Psoas muscle (tissue), 7 donors: ENCODE measurements at regions not wholly inside any gene's neighbourhood (a gene's known extent, or its start where the extent isn't known, plus 50 kb on each side); places are given as distances from the start of the nearest gene placed in this dataset.

ENCODE experiments used
- ATAC-seq, 4 donors: fragments of 200-7000 bp; cut with Tn5 transposase; one replicate each; pipeline ENCODE4 v1.9.1; 2020; ENCODE audit warnings: moderate library complexity in 3 of 4, mild to moderate bottlenecking in 2 of 4
- DNase-seq, 2 donors: peaks; one replicate each; pipeline ENCODE4 v3.0.0-alpha.2; 2020
- H3K27ac ChIP-seq: fragments of 200-600 bp; one replicate; pipeline ENCODE4 v1.8.0; 2022
- H3K27me3 ChIP-seq, 3 donors: fragments of 200-600 bp in 1 of 3; one replicate each; pipeline versions ENCODE4 v1.6.1 to v1.8.0; 2013 to 2022; ENCODE audit warnings: low read length in 2 of 3, mild to moderate bottlenecking in 2 of 3, moderate library complexity in 1 of 3; ENCODE audit not compliant: insufficient read depth in 3 of 3
- H3K36me3 ChIP-seq, 2 donors: fragments of 200-600 bp in 1 of 2; one replicate each; pipeline versions ENCODE4 v1.6.1 to v1.8.0; 2013 to 2022; ENCODE audit warnings: low read depth in 1 of 2, mild to moderate bottlenecking in 1 of 2, moderate library complexity in 1 of 2; ENCODE audit not compliant: insufficient read depth in 1 of 2
- H3K4me1 ChIP-seq: fragments of 200-600 bp; one replicate; pipeline ENCODE4 v1.8.0; 2022
- H3K4me3 ChIP-seq: fragments of 200-600 bp; one replicate; pipeline ENCODE4 v1.8.0; 2022; ENCODE audit warnings: mild to moderate bottlenecking
- H3K9me3 ChIP-seq: fragments of 200-600 bp; one replicate; pipeline ENCODE4 v1.8.0; 2022
- CTCF ChIP-seq: fragments of 200-600 bp; IDR thresholded peaks from one replicate; pipeline ENCODE4 v1.8.0; 2022; ENCODE audit warnings: antibody characterized with exemption
- WGBS, 3 donors: extraction: QIAGEN DNeasy Blood & Tissue Kit; methylation state at CpG; one replicate each; pipeline versions ENCODE4 v1.1.6 to v1.1.7; 2013; 5-methylcytosine and 5-hydroxymethylcytosine counted together
- intact Hi-C, 2 donors: fragments of 100-400 bp; cut with DNase I; formaldehyde crosslinking; loops; one replicate each; pipeline versions ENCODE4 v1.11.0 to v1.14.2; 2022
- donor health status: healthy with polysubstance abuse.
- donor health status: DM: no; HTN: no; CAD: no; lungs with moderate emphysema.
- donor health status: Bipolar disorder and iron deficiency.
- donor health status: healthy.
- donor health status: DM: yes; HTN: yes; CAD: no.
- donor health status: DM: no; HTN: no; CAD: no.
- donor health status: DM: yes; HTN: yes; CAD: no.

DNA sequence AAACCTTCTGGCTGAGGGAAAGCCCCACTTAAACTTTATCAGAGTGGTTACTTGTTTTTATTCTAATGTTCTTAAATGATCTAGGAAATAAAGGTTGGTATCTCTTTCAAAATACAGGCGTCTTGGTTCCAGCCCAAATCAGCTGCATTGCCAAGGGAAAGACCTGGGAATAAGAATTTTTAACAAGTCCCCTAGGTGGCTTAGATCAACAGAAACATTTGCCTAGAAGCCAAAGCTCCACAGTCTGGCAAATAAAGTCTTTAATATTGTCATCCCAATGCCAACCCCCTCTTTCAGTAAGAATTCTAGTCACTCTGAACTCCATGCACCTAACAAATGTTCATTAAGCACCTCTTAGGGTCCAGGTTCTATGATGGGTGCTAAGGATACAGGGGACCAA, 66.8 kb downstream of the ARL6IP4 start:
- H3K27ac ChIP-seq, result no peak overlapping the region
- H3K4me1 ChIP-seq, result peaks cover 55% of the 10 kb centered on the region
- intact Hi-C loops, result no loop called here
- H3K4me3 ChIP-seq, result no peak overlapping the region
- H3K36me3 ChIP-seq, result no peaks in the 10 kb centered on the region
- ATAC-seq, result no peak
- TF ChIP-seq CTCF, result no peak
- 77 to 85% (median 84%) methylated on average over 1 of the region's 1 CpG for WGBS, 3 donors
- DNase-seq, result no peak
- H3K9me3 ChIP-seq, result no peaks in the 10 kb centered on the region
- H3K27me3 ChIP-seq, result no peaks in the 10 kb centered on the region

GRCh38 chr12:123046431-123046830, 66.0 kb downstream of the ARL6IP4 start:
- ATAC-seq (no peak), DNase-seq (no peak)

DNA sequence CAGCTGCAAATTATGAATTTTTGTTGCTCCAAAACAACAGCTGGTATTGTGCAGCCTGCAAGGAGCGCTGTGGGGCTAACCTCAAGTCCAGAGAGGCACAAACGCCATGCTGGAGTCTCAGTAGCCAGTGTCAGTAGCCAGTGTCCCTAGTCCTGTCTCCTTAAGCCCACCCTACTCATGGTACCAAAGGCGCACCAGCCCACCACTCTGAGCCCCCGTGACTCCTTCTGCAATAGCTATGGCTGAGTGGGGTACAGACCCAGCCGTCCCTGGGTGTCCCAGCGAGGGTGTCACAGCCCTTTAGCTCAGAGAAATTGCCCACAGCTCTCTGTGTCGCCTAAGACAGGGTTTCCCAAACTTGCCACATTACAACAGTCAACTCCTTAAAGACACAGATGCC, 65.2 kb downstream of the ARL6IP4 start:
- Histone ChIP-seq H3K4me1 (peaks cover 46% of the 10 kb centered on the region), H3K4me3 (no peak overlapping the region), H3K36me3 (no peaks in the 10 kb centered on the region), H3K27ac (no peak overlapping the region), H3K27me3 (no peaks in the 10 kb centered on the region), H3K9me3 (no peaks in the 10 kb centered on the region)
- no peak for ATAC-seq
- 76 to 89% (median 79%) methylated on average over 7 of the region's 7 CpGs for WGBS, 3 donors
- TF ChIP-seq CTCF, result no peak
- no peak for DNase-seq
- intact Hi-C loops, result no loop called here

More at GRCh38 chr12:123046431-123046830, 66.0 kb downstream of the ARL6IP4 start:
- no peaks in the 10 kb centered on the region for H3K9me3 ChIP-seq
- no peak overlapping the region for H3K27ac ChIP-seq
- H3K36me3 ChIP-seq, result no peaks in the 10 kb centered on the region
- no peak overlapping the region for H3K4me3 ChIP-seq
- peaks cover 53% of the 10 kb centered on the region for H3K4me1 ChIP-seq
- 65 to 85% (median 69%) methylated on average over 3 of the region's 3 CpGs for WGBS, 3 donors
- TF ChIP-seq CTCF, result no peak
- intact Hi-C loops, result no loop called here
- no peaks in the 10 kb centered on the region for H3K27me3 ChIP-seq

DNA sequence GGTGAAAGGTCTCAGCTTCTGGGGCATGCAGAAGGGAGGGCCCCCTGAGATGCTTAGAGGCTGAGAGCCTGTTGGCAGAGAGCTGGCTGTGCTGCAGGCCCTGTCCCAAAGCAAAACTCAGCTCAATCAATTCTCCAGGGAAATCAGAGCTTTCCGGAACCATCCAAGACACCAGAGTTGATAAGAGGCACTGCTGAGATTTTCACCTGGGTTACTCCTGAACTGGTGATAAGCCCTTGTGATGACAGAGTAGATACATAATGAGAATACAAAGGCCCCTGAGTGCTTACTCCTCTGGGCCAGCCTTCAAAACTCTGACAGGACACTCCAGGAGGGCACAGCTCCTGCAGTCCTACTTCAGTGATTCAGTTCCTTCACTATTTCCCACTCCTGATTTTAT, 63.9 kb downstream of the ARL6IP4 start:
- intact Hi-C loops, result loop anchor here in 1 of 2 donors (5.0 kb wide), 1 partner anchor 188 kb away; the partner anchor contains the start of genes MPHOSPH9 and MTRFR
- Histone ChIP-seq H3K27me3 (no peaks in the 10 kb centered on the region), H3K36me3 (no peaks in the 10 kb centered on the region), H3K4me1 (peaks cover 33% of the 10 kb centered on the region), H3K27ac (no peak overlapping the region), H3K4me3 (no peak overlapping the region), H3K9me3 (no peaks in the 10 kb centered on the region)
- 64 to 93% (median 75%) methylated on average over 1 of the region's 1 CpG for WGBS, 3 donors
- no peak for TF ChIP-seq CTCF
- no peak for DNase-seq
- no peak for ATAC-seq

GRCh38 chr12:123043536-123044001, 63.1 kb downstream of the ARL6IP4 start:
- H3K9me3 ChIP-seq, result no peaks in the 10 kb centered on the region
- no peaks in the 10 kb centered on the region for H3K27me3 ChIP-seq
- no peak overlapping the region for H3K4me3 ChIP-seq
- DNase-seq (peak; percentile 82 to 93), ATAC-seq (peak; percentile 93 to 100 (median 99))
- intact Hi-C loops, result loop anchor here (1.0 to 5.0 kb wide), 4 partner anchors 107 to 197 kb away; partner anchors contain the start of genes PITPNM2 (in 2 of the 2), MPHOSPH9 (in 1 of the 2) and MTRFR (in 1 of the 2)
- WGBS, 3 donors, result 24 to 35% (median 33%) methylated on average over 7 of the region's 7 CpGs
- H3K4me1 ChIP-seq, result peaks cover 25% of the 10 kb centered on the region
- peak; percentile 72 for TF ChIP-seq CTCF
- no peak overlapping the region for H3K27ac ChIP-seq
- no peaks in the 10 kb centered on the region for H3K36me3 ChIP-seq
